HCT116 (cell line): ENCODE measurements at regions not wholly inside any gene's neighbourhood (a gene's known extent, or its start where the extent isn't known, plus 50 kb on each side); places are given as distances from the start of the nearest gene placed in this dataset.

Experiments used
- ATAC-seq: fragments of 200-7000 bp; cut with Tn5 transposase; 2 replicates; pipeline ENCODE4 v1.9.1; 2020; ENCODE audit warnings: mild to moderate bottlenecking, moderate library complexity
- BruUV-seq: library from RNA; stranded (reverse); fragments of 400-500 nt; replicated peaks from 2 replicates; lab custom pipeline; 2021; lab: Mats Ljungman, UMichigan
- CTCF ChIA-PET: fragments of 300-600 bp; sonication (Branson Sonifier 250); formaldehyde crosslinking; loops from one replicate; lab custom pipeline; 2021; ENCODE audit warnings: antibody characterized with exemption; lab: Charles Lee
- POLR2A ChIA-PET: fragments of 300-600, 350-600 bp; sonication (Branson Sonifier 250); formaldehyde crosslinking; loops from one replicate; lab custom pipeline; 2021; ENCODE audit warnings: antibody characterized with exemption; lab: Charles Lee
- RAD21 ChIA-PET, 2 experiments: fragments of 300-600 bp; sonication (Branson Sonifier 250); formaldehyde crosslinking; loops; one replicate each; lab custom pipeline; 2023; ENCODE audit warnings: low total read pairs in 2 of 2; ENCODE audit not compliant: uncharacterized antibody in 2 of 2, unreplicated experiment in 2 of 2, low non-redundant PET in 1 of 2; lab: Charles Lee
- DNase-seq: peaks from one replicate; pipeline ENCODE4 v3.0.0-alpha.2; 2010; ENCODE audit warnings: low read depth, low spot score
- H2AFZ ChIP-seq: fragments of 200-600 bp; shearing (Covaris generic), sonication (generic); 2 replicates; pipeline ENCODE4 v1.6.1; 2017; ENCODE audit warnings: low read depth, mixed run types, mixed read lengths, antibody characterized with exemption, low read length; ENCODE audit not compliant: poor library complexity, severe bottlenecking
- H3K27ac ChIP-seq: 2 replicates; pipeline ENCODE4 v1.5.1; 2012; ENCODE audit warnings: low read depth, low read length
- H3K27me3 ChIP-seq: fragments of 200-600 bp; sonication (generic); 2 replicates; pipeline ENCODE4 v1.6.1; 2016; ENCODE audit warnings: mixed run types, low read length, mixed read lengths; ENCODE audit not compliant: insufficient read depth
- H3K36me3 ChIP-seq, 2 experiments: fragments of 200-500 bp in 1 of 2; fragments of 200-600 bp in 1 of 2; sonication (Bioruptor generic) in 1 of 2; sonication (generic) in 1 of 2; 2 replicates each; pipeline versions ENCODE4 v1.5.1 to v1.6.1; 2014 to 2016; ENCODE audit warnings: low read length in 2 of 2, inconsistent platforms in 1 of 2, mixed read lengths in 1 of 2, mixed run types in 1 of 2; ENCODE audit not compliant: insufficient read depth in 2 of 2, control insufficient read depth in 1 of 2
- H3K4me1 ChIP-seq, 2 experiments: fragments of 200-600 bp in 1 of 2; sonication (generic) in 1 of 2; 2 replicates each; pipeline versions ENCODE4 v1.5.1 to v1.6.1; 2012 to 2017; ENCODE audit warnings: low read length in 2 of 2, inconsistent platforms in 1 of 2, mild to moderate bottlenecking in 1 of 2, mixed read lengths in 1 of 2, mixed run types in 1 of 2, moderate library complexity in 1 of 2; ENCODE audit not compliant: insufficient read depth in 2 of 2, control insufficient read depth in 1 of 2
- H3K4me2 ChIP-seq: fragments of 200-600 bp; sonication (generic); 2 replicates; pipeline ENCODE4 v1.6.1; 2017; ENCODE audit warnings: mixed run types, low read length, mixed read lengths
- H3K4me3 ChIP-seq, 2 experiments: fragments of 200-600 bp in 1 of 2; sonication (generic) in 1 of 2; replicated peaks in 1 of 2; 2 replicates each; pipeline ENCODE4 v1.5.1; 2011 to 2016; ENCODE audit warnings: low read length in 2 of 2, control low read depth in 1 of 2, low read depth in 1 of 2, mild to moderate bottlenecking in 1 of 2, mixed read lengths in 1 of 2, mixed run types in 1 of 2
- H3K79me2 ChIP-seq: fragments of 200-600 bp; sonication (generic); 2 replicates; pipeline ENCODE4 v1.6.1; 2017; ENCODE audit warnings: mild to moderate bottlenecking, mixed run types, low read length, moderate library complexity, mixed read lengths; ENCODE audit not compliant: insufficient read depth
- H3K9ac ChIP-seq: fragments of 200-600 bp; sonication (generic); 2 replicates; pipeline ENCODE4 v1.6.1; 2016; ENCODE audit warnings: low read length, mixed read lengths
- H3K9me2 ChIP-seq: fragments of 200-600 bp; sonication (generic), shearing (Covaris generic); 2 replicates; pipeline ENCODE4 v1.6.1; 2017; ENCODE audit warnings: mixed run types, mild to moderate bottlenecking, moderate library complexity; ENCODE audit not compliant: insufficient read depth
- H3K9me3 ChIP-seq, 2 experiments: fragments of 200-500 bp in 1 of 2; fragments of 200-600 bp in 1 of 2; sonication (Bioruptor generic) in 1 of 2; sonication (generic) in 1 of 2; 2 replicates each; pipeline ENCODE4 v1.6.1; 2014 to 2017; ENCODE audit warnings: low read length in 2 of 2, mixed read lengths in 2 of 2, inconsistent platforms in 1 of 2, low read depth in 1 of 2, mild to moderate bottlenecking in 1 of 2, mixed run types in 1 of 2, moderate library complexity in 1 of 2; ENCODE audit not compliant: control insufficient read depth in 1 of 2, insufficient read depth in 1 of 2
- H4K20me1 ChIP-seq: fragments of 200-600 bp; sonication (generic), shearing (Covaris generic); 2 replicates; pipeline ENCODE4 v1.6.1; 2017; ENCODE audit warnings: mixed run types, mild to moderate bottlenecking, moderate library complexity; ENCODE audit not compliant: insufficient read depth
- ATF3 ChIP-seq: IDR thresholded peaks from 2 replicates; pipeline ENCODE4 v1.6.1; 2012
- CBX3 ChIP-seq: IDR thresholded peaks from 2 replicates; pipeline ENCODE4 v1.6.1; 2012; ENCODE audit warnings: low read depth
- CEBPB ChIP-seq: IDR thresholded peaks from 2 replicates; pipeline ENCODE4 v1.6.1; 2012; ENCODE audit warnings: low read depth
- CTCF ChIP-seq, 3 experiments: fragments of 200-600 bp in 1 of 3; sonication (generic) in 1 of 3; IDR thresholded peaks in 2 of 3; conservative IDR thresholded peaks in 1 of 3; 2 replicates each; pipeline ENCODE4 v1.5.1; 2012 to 2017; ENCODE audit warnings: low read depth in 2 of 3, low read length in 2 of 3, antibody characterized with exemption in 1 of 3, borderline replicate concordance in 1 of 3, control low read depth in 1 of 3, mild to moderate bottlenecking in 1 of 3, mixed read lengths in 1 of 3, mixed run types in 1 of 3, moderate library complexity in 1 of 3; ENCODE audit not compliant: insufficient read depth in 1 of 3
- EGR1 ChIP-seq: IDR thresholded peaks from 2 replicates; pipeline ENCODE4 v1.6.1; 2012; ENCODE audit warnings: low read depth
- EZH2phosphoT487 ChIP-seq: fragments of 200-600 bp; IDR thresholded peaks from 2 replicates; pipeline ENCODE4 v1.6.1; 2018; ENCODE audit warnings: antibody characterized with exemption, borderline replicate concordance
- FOSL1 ChIP-seq: IDR thresholded peaks from 2 replicates; pipeline ENCODE4 v1.6.1; 2012; ENCODE audit warnings: low read depth
- JUND ChIP-seq: IDR thresholded peaks from 2 replicates; pipeline ENCODE4 v1.6.1; 2012
- MAX ChIP-seq: IDR thresholded peaks from 2 replicates; pipeline ENCODE4 v1.6.1; 2012
- POLR2A ChIP-seq: IDR thresholded peaks from 2 replicates; pipeline ENCODE4 v1.7.0; 2011; ENCODE audit warnings: borderline replicate concordance; ENCODE audit not compliant: insufficient read depth, insufficient read length; ENCODE audit errors: extremely low read depth
- POLR2AphosphoS5 ChIP-seq: IDR thresholded peaks from 2 replicates; pipeline ENCODE4 v1.6.1; 2011; ENCODE audit warnings: mild to moderate bottlenecking, low read depth, low read length, moderate library complexity
- RAD21 ChIP-seq: IDR thresholded peaks from 2 replicates; pipeline ENCODE4 v1.6.1; 2012; ENCODE audit warnings: low read depth, mild to moderate bottlenecking
- REST ChIP-seq: IDR thresholded peaks from 2 replicates; pipeline ENCODE4 v1.6.1; 2012; ENCODE audit warnings: low read depth
- SIN3A ChIP-seq: IDR thresholded peaks from 2 replicates; pipeline ENCODE4 v1.6.1; 2012; ENCODE audit warnings: low read depth
- SP1 ChIP-seq: IDR thresholded peaks from 2 replicates; pipeline ENCODE4 v1.6.1; 2012; ENCODE audit warnings: low read depth
- SRF ChIP-seq: IDR thresholded peaks from 2 replicates; pipeline ENCODE4 v1.6.1; 2012; ENCODE audit warnings: low read depth
- TCF7L2 ChIP-seq: IDR thresholded peaks from 2 replicates; pipeline ENCODE4 v1.7.0; 2011; ENCODE audit warnings: borderline replicate concordance, inconsistent platforms; ENCODE audit not compliant: insufficient read depth, insufficient read length; ENCODE audit errors: extremely low read depth
- YY1 ChIP-seq: IDR thresholded peaks from 2 replicates; pipeline ENCODE4 v1.6.1; 2011; ENCODE audit warnings: low read length, low read depth, moderate library complexity, mild to moderate bottlenecking; ENCODE audit not compliant: insufficient replicate concordance; ENCODE audit errors: extremely low read depth
- ZBTB33 ChIP-seq: IDR thresholded peaks from 2 replicates; pipeline ENCODE4 v1.6.1; 2011; ENCODE audit warnings: mild to moderate bottlenecking, low read length, moderate library complexity; ENCODE audit not compliant: insufficient replicate concordance; ENCODE audit errors: extremely low read depth
- ZNF274 ChIP-seq: fragments of 200-500 bp; sonication (Bioruptor generic); IDR thresholded peaks from 2 replicates; pipeline ENCODE4 v1.6.1; 2014; ENCODE audit warnings: mild to moderate bottlenecking, low read depth, low read length, inconsistent platforms
- intact Hi-C: fragments of 100-400 bp; cut with micrococcal nuclease; formaldehyde crosslinking; loops from 2 replicates; pipeline ENCODE4 v1.10.0; 2022

GRCh38 chr2:198710562-198710961, 747.2 kb downstream of the SATB2 start:
- H3K9ac ChIP-seq, result no peak overlapping the region
- H3K27me3 ChIP-seq, result no peaks in the 10 kb centered on the region
- ATAC-seq (no peak), DNase-seq (no peak)
- H3K9me3 ChIP-seq, result no peaks in the 10 kb centered on the region
- no peaks in the 10 kb centered on the region for H3K4me1 ChIP-seq
- TF ChIP-seq YY1 (no peak), ATF3 (no peak), SRF (no peak), JUND (no peak), POLR2A (no peak), REST (no peak), ZNF274 (no peak), RAD21 (no peak), MAX (no peak), EZH2phosphoT487 (no peak), SP1 (no peak), TCF7L2 (no peak), FOSL1 (no peak), SIN3A (no peak), ZBTB33 (no peak), POLR2AphosphoS5 (no peak), EGR1 (no peak), CTCF (IDR thresholded peaks at IDR 0.05 in 2 of 3, conservative IDR thresholded peaks at IDR 0.05 in 1 of 3; ENCODE audit: borderline replicate concordance in 1 of 3, insufficient read depth in 1 of 3, low read depth in 2 of 3, low read length in 2 of 3) (no peak), CEBPB (no peak), CBX3 (no peak)
- H3K9me2 ChIP-seq, result no peaks in the 10 kb centered on the region
- intact Hi-C loops, result no loop called here
- ChIA-PET RAD21 (no interaction called here), POLR2A (no interaction called here), CTCF (no interaction called here)
- H3K36me3 ChIP-seq, result no peaks in the 10 kb centered on the region
- H2AFZ ChIP-seq, result no peak overlapping the region
- no peak overlapping the region for H3K27ac ChIP-seq
- no peaks in the 10 kb centered on the region for H3K79me2 ChIP-seq
- no peak overlapping the region for H3K4me3 ChIP-seq
- no TSS peak for BruUV-seq
- H3K4me2 ChIP-seq, result no peak overlapping the region
- no peaks in the 10 kb centered on the region for H4K20me1 ChIP-seq
